ENCODE measurements at regions not wholly inside any gene's neighbourhood (a gene's known extent, or its start where the extent isn't known, plus 50 kb on each side); places are given as distances from the start of the nearest gene placed in this dataset.

DNA sequence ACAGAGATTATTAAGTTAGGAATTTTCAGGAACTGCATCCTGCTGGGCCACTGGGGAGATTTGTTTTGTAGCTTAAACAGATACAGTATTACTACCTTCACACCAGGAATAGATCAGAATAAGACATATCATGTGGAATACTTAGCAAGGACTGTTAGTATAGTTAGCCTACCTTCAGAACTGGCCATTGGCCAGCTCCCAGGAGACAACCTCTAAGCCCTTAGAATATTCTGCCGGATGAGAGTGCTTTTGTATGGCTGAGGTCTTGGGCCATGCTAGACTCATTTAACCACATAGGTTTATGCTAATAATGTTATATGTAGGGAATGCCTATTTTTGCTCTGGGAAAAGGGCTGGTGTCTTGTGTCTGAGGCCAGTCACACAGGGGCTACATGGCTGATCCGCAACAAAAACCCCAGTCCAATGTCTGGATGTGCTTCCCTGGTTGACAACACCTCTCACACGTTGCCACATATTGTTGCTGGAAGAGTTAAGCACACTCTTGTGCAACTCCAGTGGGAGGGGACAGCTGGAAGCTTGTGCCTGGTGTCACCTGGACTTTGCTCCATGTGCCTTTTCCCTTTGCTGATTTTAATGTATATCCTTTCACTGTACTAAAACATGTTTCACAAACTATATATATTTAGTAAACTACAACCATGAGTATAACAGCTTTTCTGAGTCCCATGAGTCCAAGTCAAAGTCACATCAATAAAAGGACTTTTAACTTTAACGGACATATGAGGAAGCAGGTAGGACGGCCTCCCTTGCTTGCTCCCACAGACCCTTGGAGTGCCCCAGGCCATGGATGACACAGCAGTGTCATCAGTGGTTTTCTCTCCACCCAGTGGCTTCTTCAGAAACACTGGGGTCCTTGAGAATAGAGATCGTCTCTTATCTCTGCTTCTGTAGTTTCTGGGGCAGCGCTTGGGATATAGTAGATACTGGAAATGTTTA lies 118.0 kb upstream of the C3orf80 start:
- no peak for TF ChIP-seq CTCF (IDR thresholded peaks at IDR 0.05; ENCODE audit: insufficient read depth, low read depth, low read length)
- TF ChIP-seq EZH2 (IDR thresholded peaks at IDR 0.05; ENCODE audit: insufficient read depth, low read length) = no peak

Data from astrocyte (in vitro differentiated cells and primary cell).